MG63 (cell line): ENCODE measurements at regions not wholly inside any gene's neighbourhood (a gene's known extent, or its start where the extent isn't known, plus 50 kb on each side); places are given as distances from the start of the nearest gene placed in this dataset.
"Not testable (repeated sequence)": the region's sequence is repeated elsewhere in the genome, so short reads cannot be mapped to it uniquely, and the experiment has no call there.

Experiments used
- DNase-seq: peaks from one replicate; pipeline ENCODE4 v3.0.0-alpha.2; 2020
- H3K27me3 ChIP-seq: fragments of 250-450 bp; sonication (Bioruptor Pico); 2 replicates; pipeline ENCODE4 v1.5.1; 2020; ENCODE audit warnings: mild to moderate bottlenecking, moderate library complexity
- H3K36me3 ChIP-seq: fragments of 250-450 bp; sonication (Bioruptor Pico); 2 replicates; pipeline ENCODE4 v1.5.1; 2020; ENCODE audit warnings: mild to moderate bottlenecking, moderate library complexity
- H3K4me3 ChIP-seq: fragments of 250-450 bp; sonication (Bioruptor Pico); 2 replicates; pipeline ENCODE4 v1.5.1; 2020; ENCODE audit warnings: mild to moderate bottlenecking, moderate library complexity
- H3K9me3 ChIP-seq: fragments of 250-450 bp; sonication (Bioruptor Pico); 2 replicates; pipeline ENCODE4 v1.5.1; 2020; ENCODE audit warnings: mild to moderate bottlenecking, moderate library complexity

DNA sequence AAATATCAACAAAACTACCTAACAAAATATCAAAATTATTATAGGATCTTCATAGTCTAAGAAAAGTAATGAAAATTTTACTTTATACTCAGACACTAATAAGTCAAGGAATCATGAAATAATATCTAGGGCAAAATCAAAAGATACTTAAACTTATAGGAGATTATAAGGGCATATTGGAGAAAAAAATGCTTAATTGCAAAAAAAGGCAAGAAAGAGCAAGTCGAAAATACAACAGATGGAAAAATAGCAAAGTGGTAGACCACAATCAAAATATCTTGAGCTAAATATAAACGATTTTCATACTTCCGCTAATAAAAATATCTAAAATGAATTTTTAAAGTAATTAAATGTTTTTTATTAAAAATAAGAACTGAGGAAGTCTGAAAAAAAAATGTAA, 177.0 kb upstream of the TEKT4 start:
- not testable (repeated sequence) for H3K27me3 ChIP-seq, H3K36me3 ChIP-seq, H3K9me3 ChIP-seq, H3K4me3 ChIP-seq, DNase-seq

DNA sequence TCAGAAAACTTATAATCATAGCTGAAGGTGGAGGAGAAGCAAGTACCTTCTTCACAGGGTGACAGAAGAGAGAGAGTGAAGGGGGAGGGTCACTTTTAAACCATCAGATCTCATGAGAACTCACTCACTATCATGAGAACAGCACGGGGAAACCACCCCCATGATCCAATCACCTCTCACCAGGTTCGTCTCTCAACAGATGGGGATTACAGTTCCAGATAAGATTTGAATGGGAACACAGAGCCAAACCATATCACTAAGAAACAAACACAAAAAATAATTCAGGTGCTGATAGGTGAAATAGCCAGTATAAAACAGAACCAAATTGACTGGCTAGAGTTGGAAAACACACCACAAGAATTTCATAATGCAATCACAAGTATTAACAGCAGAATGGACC, 162.2 kb upstream of the TEKT4 start:
- H3K36me3 ChIP-seq, DNase-seq, H3K9me3 ChIP-seq, H3K27me3 ChIP-seq, H3K4me3 ChIP-seq: not testable (repeated sequence)

DNA sequence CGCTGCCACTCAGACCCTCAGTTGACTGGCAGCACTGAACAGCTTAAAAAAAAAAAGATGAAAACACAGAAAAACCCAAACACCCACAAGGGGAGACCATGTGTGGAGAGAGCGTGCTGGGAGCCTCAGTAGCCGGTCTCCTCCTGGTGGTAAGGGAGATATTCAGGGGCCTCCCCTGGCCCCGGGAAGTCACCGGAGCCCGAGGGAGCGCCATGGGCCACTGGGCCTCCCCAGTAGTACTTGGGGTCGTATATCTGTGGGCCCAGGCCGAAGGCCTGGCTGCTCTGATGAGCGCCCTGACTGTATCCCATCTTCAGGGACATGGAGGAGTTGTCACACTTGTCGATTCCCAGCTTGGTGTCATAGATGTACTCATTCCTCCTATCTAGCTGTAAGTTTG, 145.7 kb upstream of the TEKT4 start:
- Histone ChIP-seq H3K36me3 (no peaks in the 10 kb centered on the region), H3K27me3 (no peaks in the 10 kb centered on the region), H3K9me3 (no peaks in the 10 kb centered on the region), H3K4me3 (no peak overlapping the region)
- DNase-seq = no peak

DNA sequence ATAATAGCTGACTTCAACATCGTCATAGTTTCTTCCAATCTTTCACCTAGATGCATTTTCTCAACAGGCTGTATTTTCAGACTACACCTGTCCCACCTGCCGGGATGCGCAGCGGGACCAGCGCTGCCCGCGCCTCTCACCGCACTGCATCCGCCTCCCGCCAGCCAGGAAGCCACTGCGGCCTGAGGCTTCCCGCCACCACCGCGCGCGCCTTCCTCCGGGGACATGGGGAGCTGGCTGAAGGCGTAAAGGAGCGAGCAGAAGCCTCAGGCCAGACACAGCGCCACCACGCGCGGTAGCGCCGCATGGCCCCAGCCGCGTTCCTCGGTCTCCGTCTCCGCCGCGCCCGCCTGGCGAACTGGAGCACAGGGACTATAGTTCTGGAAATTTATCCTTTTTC, 135.7 kb upstream of the TEKT4 start:
- H3K9me3 ChIP-seq, H3K36me3 ChIP-seq, H3K4me3 ChIP-seq, H3K27me3 ChIP-seq, DNase-seq: not testable (repeated sequence)

DNA sequence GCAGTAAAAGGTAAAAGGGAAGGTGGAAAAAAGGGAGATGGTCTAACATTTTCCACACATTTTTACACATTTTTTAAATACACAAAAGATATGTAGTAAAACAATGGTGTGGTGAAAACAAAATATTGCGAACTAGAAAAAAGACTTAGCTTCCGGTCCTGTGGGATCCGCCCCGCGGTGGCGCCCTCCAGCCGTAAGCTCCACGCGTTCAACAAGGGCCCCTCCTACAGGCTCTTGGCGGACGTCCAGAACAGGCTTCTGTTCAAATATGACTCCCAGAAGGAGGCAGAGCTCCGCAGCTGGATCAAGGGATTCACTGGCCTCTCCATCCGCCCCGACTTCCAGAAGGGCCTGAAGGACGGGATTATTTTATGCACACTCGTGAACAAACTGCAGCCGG, 134.1 kb upstream of the TEKT4 start:
- not testable (repeated sequence) for H3K4me3 ChIP-seq, H3K36me3 ChIP-seq, DNase-seq, H3K9me3 ChIP-seq, H3K27me3 ChIP-seq

DNA sequence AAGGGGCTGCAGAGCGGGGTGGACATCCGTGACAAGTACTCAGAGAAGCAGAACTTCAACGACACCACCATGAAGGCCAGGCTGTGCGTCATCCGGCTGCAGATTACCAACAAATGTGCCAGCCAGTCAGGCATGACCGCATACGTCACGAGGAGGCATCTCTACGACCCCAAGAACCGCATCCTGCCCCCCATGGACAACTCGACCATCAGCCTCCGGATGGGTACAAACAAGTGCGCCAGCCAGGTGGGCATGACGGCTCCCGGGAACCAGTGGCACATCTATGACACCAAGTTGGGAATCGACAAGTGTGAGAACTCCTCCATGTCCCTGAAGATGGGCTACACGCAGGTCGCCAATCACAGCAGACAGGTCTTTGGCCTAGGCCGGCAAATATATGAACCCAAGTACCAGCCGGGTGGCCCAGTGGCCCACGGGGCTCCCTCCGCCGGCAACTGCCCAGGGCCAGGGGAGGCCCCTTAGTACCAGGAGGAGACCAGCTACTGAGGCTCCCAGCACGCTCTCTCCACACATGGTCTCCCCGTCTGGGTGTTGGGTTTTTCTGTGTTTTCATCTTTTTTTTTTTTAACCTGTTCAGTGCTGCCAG, 133.4 kb upstream of the TEKT4 start:
- H3K4me3 ChIP-seq, H3K9me3 ChIP-seq, H3K27me3 ChIP-seq, H3K36me3 ChIP-seq, DNase-seq: not testable (repeated sequence)

DNA sequence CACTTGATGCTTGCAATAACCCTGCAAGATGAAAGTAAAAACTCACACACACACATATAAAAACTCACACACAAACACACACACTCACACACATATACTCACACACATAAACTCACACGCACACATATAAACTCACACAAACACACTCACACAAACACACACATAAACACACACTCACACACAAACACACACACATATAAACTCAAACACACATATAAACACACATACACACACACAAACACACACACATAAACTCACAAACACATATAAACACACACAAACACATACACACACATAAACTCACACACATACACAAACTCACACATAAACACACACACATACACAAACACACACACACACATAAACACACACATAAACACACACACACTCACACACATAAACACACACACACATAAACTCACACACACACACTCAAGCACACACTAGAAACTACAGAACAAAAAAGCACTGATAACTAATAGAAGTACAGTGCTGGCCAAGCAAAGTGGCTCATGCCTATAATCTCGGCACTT, 117.7 kb upstream of the TEKT4 start:
- Histone ChIP-seq H3K27me3 (no peaks in the 10 kb centered on the region; the same call in 1 of the 2 replicates), H3K9me3 (no peaks in the 10 kb centered on the region), H3K4me3 (no peak overlapping the region), H3K36me3 (no peaks in the 10 kb centered on the region)
- DNase-seq = no peak

DNA sequence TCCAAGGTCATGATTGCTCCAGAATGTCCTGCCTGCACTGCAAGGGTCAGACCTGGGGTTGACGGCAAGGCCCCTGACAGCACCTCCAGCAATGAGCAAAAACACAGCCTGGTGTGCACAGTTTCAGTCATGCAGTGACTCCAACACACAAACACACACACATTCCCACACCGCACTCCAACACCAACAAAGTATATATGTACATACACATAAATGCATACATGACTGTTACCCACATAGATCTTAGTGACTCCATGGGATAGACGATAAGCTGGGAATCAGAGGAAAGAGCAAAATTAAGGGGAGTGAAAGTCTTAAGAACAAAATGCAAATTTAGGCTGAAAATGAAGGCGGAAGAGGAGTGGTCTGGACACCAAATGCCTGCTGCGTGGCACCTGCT, 112.7 kb upstream of the TEKT4 start:
- Histone ChIP-seq H3K36me3 (no peaks in the 10 kb centered on the region), H3K27me3 (no peaks in the 10 kb centered on the region; the same call in 1 of the 2 replicates), H3K9me3 (no peaks in the 10 kb centered on the region), H3K4me3 (no peak overlapping the region)
- no peak for DNase-seq

DNA sequence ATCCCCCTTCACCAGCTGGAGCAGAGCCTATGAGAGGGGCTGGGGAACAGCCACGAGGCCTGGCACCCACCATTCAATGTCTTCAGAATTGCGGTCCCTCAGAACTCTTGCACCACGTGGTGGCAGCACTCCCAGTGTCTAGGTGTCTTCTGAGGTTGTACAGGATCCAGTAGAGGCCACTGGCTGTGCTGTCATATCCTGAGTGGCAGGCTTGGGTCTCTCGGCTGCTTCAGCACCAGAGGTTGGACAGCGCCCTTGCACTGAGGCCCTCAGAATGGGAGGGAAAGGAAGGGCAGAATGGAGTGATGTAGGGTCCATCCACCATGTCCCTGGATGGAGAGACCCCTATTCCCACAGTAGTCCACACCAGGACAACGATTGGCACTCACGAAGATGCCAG, 112.0 kb upstream of the TEKT4 start:
- DNase-seq = peak; percentile 24
- H3K9me3 ChIP-seq = no peaks in the 10 kb centered on the region
- no peak overlapping the region for H3K4me3 ChIP-seq
- H3K36me3 ChIP-seq = no peaks in the 10 kb centered on the region
- no peaks in the 10 kb centered on the region for H3K27me3 ChIP-seq

DNA sequence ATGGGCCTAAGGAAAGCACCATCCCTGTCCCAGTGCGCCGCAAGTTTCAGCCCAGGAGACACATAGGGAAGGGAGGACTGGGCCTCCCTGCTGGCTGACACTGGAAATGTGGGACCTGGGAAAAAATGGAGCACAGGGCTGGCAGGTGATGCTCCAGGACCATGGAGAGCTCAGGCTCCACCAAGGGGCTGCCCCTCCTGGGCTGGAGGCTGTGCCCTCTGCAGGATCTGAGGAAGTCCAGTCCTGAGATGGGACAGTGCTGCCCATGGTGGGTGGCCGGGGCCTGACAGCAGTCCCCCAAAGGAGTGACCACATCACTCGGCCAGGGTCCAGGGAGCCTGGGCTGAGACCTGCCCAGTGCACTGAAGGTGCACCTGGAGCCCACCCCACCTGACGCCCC, 108.6 kb upstream of the TEKT4 start:
- Histone ChIP-seq H3K27me3 (no peaks in the 10 kb centered on the region), H3K9me3 (no peaks in the 10 kb centered on the region), H3K36me3 (no peaks in the 10 kb centered on the region), H3K4me3 (no peak overlapping the region)
- DNase-seq = no peak

DNA sequence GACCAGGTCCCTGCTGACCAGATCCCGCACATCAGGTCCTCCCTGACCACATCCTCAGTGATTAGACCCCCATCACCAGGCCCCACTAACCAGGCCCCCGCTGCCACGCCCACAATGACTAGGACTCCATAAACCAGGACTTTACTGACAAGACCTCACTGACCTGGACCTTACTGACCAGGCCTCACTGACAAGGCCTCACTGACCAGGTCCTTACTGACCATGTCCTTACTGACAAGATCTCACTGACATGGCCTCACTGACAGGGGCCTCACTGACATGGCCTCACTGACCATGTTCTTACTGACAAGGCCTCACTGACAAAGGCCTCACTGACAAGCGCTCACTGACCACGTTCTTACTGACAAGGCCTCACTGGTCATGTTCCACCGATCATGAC, 107.9 kb upstream of the TEKT4 start:
- DNase-seq = no peak
- H3K4me3 ChIP-seq = no peak overlapping the region
- H3K36me3 ChIP-seq = no peaks in the 10 kb centered on the region
- H3K9me3 ChIP-seq = no peaks in the 10 kb centered on the region
- no peaks in the 10 kb centered on the region for H3K27me3 ChIP-seq

DNA sequence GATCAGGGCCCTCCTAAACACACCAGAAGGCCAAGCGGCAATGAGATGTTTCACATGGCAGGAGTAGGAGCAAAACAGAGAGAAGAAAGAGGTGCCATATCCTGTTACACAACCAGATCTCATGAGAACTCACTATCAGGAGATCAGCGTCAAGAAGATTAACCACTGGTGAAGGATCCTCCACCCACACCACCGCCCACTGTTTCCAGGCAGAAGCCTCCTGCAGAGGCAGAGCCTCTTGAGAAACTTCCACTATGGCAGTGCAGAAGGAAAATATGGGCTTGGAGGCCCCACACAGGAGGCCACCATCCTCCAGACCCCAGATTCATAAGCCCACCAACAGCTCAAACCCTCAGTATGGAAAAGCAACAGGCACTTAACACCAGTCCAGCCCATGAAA, 106.9 kb upstream of the TEKT4 start:
- H3K27me3 ChIP-seq, DNase-seq, H3K36me3 ChIP-seq, H3K4me3 ChIP-seq, H3K9me3 ChIP-seq: not testable (repeated sequence)

DNA sequence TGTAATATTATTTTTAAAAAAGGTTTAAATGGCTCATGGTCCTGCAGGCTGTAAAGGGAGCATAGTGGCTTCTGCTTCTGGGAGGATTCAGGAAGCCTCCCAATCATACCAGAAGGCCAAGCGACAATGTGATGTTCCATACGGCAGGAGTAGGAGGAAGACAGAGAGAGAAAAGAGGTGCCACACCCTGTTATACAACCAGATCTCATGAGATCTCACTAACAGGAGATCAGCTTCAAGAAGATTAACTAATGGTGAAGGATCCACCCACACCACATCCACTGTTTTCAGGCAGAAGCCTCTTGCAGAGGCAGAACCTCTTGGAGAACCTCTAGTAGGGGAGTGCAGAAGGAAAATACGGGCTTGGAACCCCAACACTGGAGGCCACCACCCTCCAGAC, 103.9 kb upstream of the TEKT4 start:
- Histone ChIP-seq H3K36me3 (no peaks in the 10 kb centered on the region), H3K4me3 (no peak overlapping the region), H3K9me3 (no peaks in the 10 kb centered on the region), H3K27me3 (no peaks in the 10 kb centered on the region)
- DNase-seq = no peak

DNA sequence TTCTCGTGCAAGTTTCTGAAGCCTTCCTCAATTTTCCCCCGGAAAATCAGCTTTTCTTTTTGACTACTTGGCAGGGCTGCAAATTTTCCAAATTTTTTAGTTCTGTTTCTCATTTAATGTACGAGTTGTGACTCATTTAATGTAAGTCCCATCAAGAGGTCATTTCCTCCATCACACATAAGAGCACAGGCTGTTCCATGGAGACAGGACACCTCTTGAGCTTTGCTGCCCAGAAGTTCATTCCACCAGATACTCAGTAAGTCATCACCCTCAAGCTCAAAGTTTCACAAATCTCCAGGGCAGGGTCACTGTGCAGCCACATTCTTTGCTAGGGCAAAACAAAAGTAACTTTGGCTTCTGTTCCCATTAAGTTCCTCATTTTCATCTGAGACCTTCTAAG, 101.5 kb upstream of the TEKT4 start:
- no peak for DNase-seq
- Histone ChIP-seq H3K27me3 (no peaks in the 10 kb centered on the region), H3K4me3 (no peak overlapping the region), H3K9me3 (no peaks in the 10 kb centered on the region), H3K36me3 (no peaks in the 10 kb centered on the region)

DNA sequence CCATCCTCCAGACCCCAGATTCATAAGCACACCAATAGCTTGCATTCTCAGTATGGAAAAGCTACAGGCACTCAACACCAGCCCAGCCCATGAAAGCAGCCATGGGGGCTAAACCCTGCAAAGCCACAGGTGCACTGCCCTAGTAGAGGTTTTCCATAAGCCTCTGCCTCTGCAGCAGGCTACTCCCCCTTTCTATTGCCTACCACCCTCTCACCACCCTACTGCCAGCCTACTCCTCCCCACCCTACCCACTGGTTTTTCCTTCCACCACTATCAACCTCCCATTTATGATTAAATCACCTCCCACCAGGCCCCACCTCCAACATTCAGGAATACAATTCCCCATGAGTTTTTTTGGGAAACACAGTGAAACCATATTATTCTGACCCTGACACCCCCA, 96.4 kb upstream of the TEKT4 start:
- no peak overlapping the region for H3K4me3 ChIP-seq
- H3K27me3 ChIP-seq = no peaks in the 10 kb centered on the region; the same call in 1 of the 2 replicates
- H3K9me3 ChIP-seq = no peaks in the 10 kb centered on the region
- no peak for DNase-seq
- no peaks in the 10 kb centered on the region for H3K36me3 ChIP-seq

DNA sequence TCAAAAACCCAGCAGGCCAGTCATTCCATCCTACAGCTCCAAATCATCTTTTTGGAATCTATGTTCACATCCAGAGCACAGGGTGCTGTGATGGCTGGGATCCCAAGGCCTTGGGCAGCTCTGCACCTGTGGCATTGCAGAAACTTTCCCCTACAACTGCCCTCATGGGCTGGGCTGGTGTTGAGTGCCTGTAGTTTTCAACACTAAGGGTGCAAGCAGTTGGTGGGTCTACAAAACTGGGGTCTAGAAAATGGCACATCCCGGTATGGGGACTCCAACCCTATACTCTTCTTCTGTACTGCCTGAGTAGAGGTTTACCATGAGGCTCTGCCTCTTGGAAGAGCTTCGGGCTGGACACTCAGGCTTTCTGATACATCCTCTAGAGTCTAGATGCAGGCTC, 95.2 kb upstream of the TEKT4 start:
- H3K36me3 ChIP-seq = no peaks in the 10 kb centered on the region
- H3K4me3 ChIP-seq = no peak overlapping the region
- DNase-seq = no peak

DNA sequence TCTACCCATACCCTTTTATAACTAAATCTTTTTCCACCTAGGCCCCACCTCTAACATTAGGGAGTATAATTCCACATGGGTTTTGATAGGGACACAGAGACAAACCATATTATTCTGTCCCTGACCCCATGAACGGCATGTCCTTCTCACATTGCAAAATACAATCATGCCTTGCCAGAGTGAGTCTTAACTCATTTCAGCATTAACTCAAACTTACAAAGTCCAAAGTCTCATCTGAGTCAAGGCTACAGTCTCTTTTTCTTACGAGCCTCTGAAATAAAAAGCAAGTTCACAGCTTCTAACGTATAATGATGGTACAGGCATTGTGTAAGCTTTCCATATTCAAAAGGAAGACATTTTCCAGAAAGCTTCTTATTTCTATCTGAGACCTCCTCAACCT, 86.1 kb upstream of the TEKT4 start:
- H3K36me3 ChIP-seq, H3K4me3 ChIP-seq, H3K27me3 ChIP-seq, DNase-seq, H3K9me3 ChIP-seq: not testable (repeated sequence)

More for the DNA sequence above, 95.2 kb upstream of the TEKT4 start:
- Histone ChIP-seq H3K27me3 (no peaks in the 10 kb centered on the region; the same call in 1 of the 2 replicates), H3K9me3 (no peaks in the 10 kb centered on the region)

DNA sequence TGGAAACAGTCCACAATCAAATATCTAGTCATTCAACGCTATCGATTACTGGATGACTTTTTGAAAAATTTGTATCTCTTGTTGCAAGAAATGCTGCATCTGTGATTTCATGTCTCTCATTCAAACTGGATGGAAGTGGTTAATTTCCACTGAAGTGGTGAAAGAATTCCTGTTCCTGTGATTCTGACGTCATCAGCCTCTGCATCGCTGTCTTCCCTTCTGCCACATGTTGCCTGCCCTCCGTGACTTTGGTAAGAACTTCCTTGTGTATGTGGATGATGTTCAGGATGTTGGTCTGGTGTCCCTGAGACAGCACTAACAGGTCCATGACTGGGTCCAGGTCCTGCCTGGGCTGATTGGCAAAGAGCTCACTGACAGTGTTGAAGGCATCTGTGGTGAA, 84.8 kb upstream of the TEKT4 start:
- not testable (repeated sequence) for H3K9me3 ChIP-seq, DNase-seq, H3K36me3 ChIP-seq, H3K4me3 ChIP-seq, H3K27me3 ChIP-seq

DNA sequence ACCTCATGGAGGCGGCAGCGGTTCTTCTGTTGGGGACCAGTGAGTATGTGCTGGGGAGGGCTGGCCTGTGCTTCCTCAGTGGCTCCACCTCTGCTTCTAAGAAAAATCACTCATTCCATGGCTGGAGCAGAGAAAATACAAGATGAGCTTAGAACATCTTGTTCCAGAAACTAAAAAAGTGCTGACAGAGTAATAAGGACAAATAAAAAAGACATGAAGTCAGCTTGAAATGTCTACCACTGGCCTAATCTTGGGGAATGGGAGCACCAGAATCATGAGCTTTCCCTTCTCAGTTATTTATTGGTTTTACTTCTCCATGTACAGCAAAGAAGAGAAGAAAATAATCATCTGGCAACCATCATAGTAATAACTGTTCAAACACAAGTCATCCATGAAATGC, 81.1 kb upstream of the TEKT4 start:
- H3K36me3 ChIP-seq, DNase-seq, H3K4me3 ChIP-seq, H3K9me3 ChIP-seq, H3K27me3 ChIP-seq: not testable (repeated sequence)
